OCI-LY1 (cell line): ENCODE measurements at regions not wholly inside any gene's neighbourhood (a gene's known extent, or its start where the extent isn't known, plus 50 kb on each side); places are given as distances from the start of the nearest gene placed in this dataset.

ENCODE experiments used
- H2AFZ ChIP-seq: fragments of 200-600 bp; sonication (generic), shearing (Covaris generic); 2 replicates; pipeline ENCODE4 v1.6.0; 2014; ENCODE audit warnings: antibody characterized with exemption, mild to moderate bottlenecking, low read length
- H3F3A ChIP-seq: fragments of 200-600 bp; sonication (generic), shearing (Covaris generic); 2 replicates; pipeline ENCODE4 v1.6.0; 2014; ENCODE audit warnings: mild to moderate bottlenecking, antibody characterized with exemption, low read length, moderate library complexity; ENCODE audit not compliant: insufficient read depth
- H3K27ac ChIP-seq: fragments of 200-600 bp; sonication (generic); 2 replicates; pipeline ENCODE4 v1.5.1; 2014; ENCODE audit warnings: low read length, mixed run types, mild to moderate bottlenecking, low read depth; ENCODE audit not compliant: poor library complexity, severe bottlenecking
- H3K27me3 ChIP-seq: fragments of 200-600 bp; sonication (generic); 2 replicates; pipeline ENCODE4 v1.6.0; 2014; ENCODE audit warnings: antibody characterized with exemption, mild to moderate bottlenecking, low read length, moderate library complexity; ENCODE audit not compliant: insufficient read depth
- H3K36me3 ChIP-seq: fragments of 200-600 bp; sonication (generic); 2 replicates; pipeline ENCODE4 v1.6.1; 2014; ENCODE audit warnings: mild to moderate bottlenecking, antibody characterized with exemption, low read length, moderate library complexity, mixed read lengths; ENCODE audit not compliant: insufficient read depth
- H3K4me1 ChIP-seq: fragments of 200-600 bp; sonication (generic); 2 replicates; pipeline ENCODE4 v1.5.1; 2014; ENCODE audit warnings: mild to moderate bottlenecking, low read length, moderate library complexity; ENCODE audit not compliant: insufficient read depth, severe bottlenecking
- H3K4me2 ChIP-seq: fragments of 200-600 bp; sonication (generic), shearing (Covaris generic); 2 replicates; pipeline ENCODE4 v1.6.1; 2014; ENCODE audit warnings: low read length
- H3K4me3 ChIP-seq: fragments of 200-600 bp; sonication (generic); 2 replicates; pipeline ENCODE4 v1.5.1; 2014; ENCODE audit warnings: low read length, low read depth, mild to moderate bottlenecking, mixed read lengths; ENCODE audit not compliant: poor library complexity, severe bottlenecking
- H3K79me2 ChIP-seq: fragments of 200-600 bp; shearing (Covaris generic); 2 replicates; pipeline ENCODE4 v1.6.1; 2016; ENCODE audit warnings: mixed run types, low read length, mixed read lengths; ENCODE audit not compliant: insufficient read depth
- H3K9ac ChIP-seq: fragments of 200-600 bp; sonication (generic), shearing (Covaris generic); 2 replicates; pipeline ENCODE4 v1.6.1; 2014; ENCODE audit warnings: mild to moderate bottlenecking, low read length, mixed read lengths
- H3K9me2 ChIP-seq: fragments of 200-600 bp; sonication (generic), shearing (Covaris generic); 2 replicates; pipeline ENCODE4 v1.6.1; 2014; ENCODE audit warnings: low read depth, mild to moderate bottlenecking, low read length, mixed read lengths
- H3K9me3 ChIP-seq: fragments of 200-600 bp; shearing (Covaris generic); 2 replicates; pipeline ENCODE4 v1.6.1; 2014; ENCODE audit warnings: low read length, mixed read lengths
- H4K20me1 ChIP-seq: fragments of 200-600 bp; sonication (generic), shearing (Covaris generic); 2 replicates; pipeline ENCODE4 v1.6.0; 2016; ENCODE audit warnings: mild to moderate bottlenecking, low read length; ENCODE audit not compliant: insufficient read depth
- CTCF ChIP-seq: fragments of 200-600 bp; sonication (generic), shearing (Covaris generic); IDR thresholded peaks from 2 replicates; pipeline ENCODE4 v1.5.1; 2017; ENCODE audit warnings: mild to moderate bottlenecking, antibody characterized with exemption, low read length, moderate library complexity, mixed read lengths
- EZH2 ChIP-seq: fragments of 200-600 bp; sonication (generic), shearing (Covaris generic); IDR thresholded peaks from 2 replicates; pipeline ENCODE4 v1.8.0; 2017; ENCODE audit warnings: borderline replicate concordance, mixed run types, mild to moderate bottlenecking, antibody characterized with exemption, low read length, moderate library complexity, mixed read lengths

- no peak overlapping the region for H3K4me2 ChIP-seq
- no peak overlapping the region for H3K27ac ChIP-seq
- H3K9ac ChIP-seq: no peak overlapping the region
- no peaks in the 10 kb centered on the region for H3K9me3 ChIP-seq
- no peaks in the 10 kb centered on the region for H3K36me3 ChIP-seq
- no peaks in the 10 kb centered on the region for H3F3A ChIP-seq
- H3K27me3 ChIP-seq: no peaks in the 10 kb centered on the region
- H2AFZ ChIP-seq: no peak overlapping the region
- no peaks in the 10 kb centered on the region for H4K20me1 ChIP-seq
- H3K79me2 ChIP-seq: no peaks in the 10 kb centered on the region
- H3K4me1 ChIP-seq: no peaks in the 10 kb centered on the region
- no peak overlapping the region for H3K4me3 ChIP-seq
- no peaks in the 10 kb centered on the region for H3K9me2 ChIP-seq
- TF ChIP-seq CTCF (no peak), EZH2 (no peak)
Observed at GRCh38 chr7:25801214-25801613, 350.8 kb upstream of the NFE2L3 start.

- Histone ChIP-seq H3K4me3 (no peak overlapping the region), H3K36me3 (no peaks in the 10 kb centered on the region), H3K9me3 (no peaks in the 10 kb centered on the region), H3K4me1 (no peaks in the 10 kb centered on the region), H4K20me1 (no peaks in the 10 kb centered on the region), H3K9me2 (no peaks in the 10 kb centered on the region), H3K79me2 (no peaks in the 10 kb centered on the region), H3K9ac (no peak overlapping the region), H3K27ac (no peak overlapping the region), H3K4me2 (no peak overlapping the region), H2AFZ (no peak overlapping the region), H3F3A (no peaks in the 10 kb centered on the region), H3K27me3 (no peaks in the 10 kb centered on the region)
- TF ChIP-seq EZH2 (no peak), CTCF (no peak)
Observed at GRCh38 chr7:25802057-25802456, 349.9 kb upstream of the NFE2L3 start.

GRCh38 chr7:25802473-25802872 is 349.5 kb upstream of the NFE2L3 start:
- Histone ChIP-seq H3K27me3 (no peaks in the 10 kb centered on the region), H3K27ac (no peak overlapping the region), H3K4me3 (no peak overlapping the region)

More at GRCh38 chr7:25802473-25802872, 349.5 kb upstream of the NFE2L3 start:
- Histone ChIP-seq H3K9me2 (no peaks in the 10 kb centered on the region), H3K9ac (no peak overlapping the region), H3K36me3 (no peaks in the 10 kb centered on the region), H3F3A (no peaks in the 10 kb centered on the region), H3K4me2 (no peak overlapping the region), H2AFZ (no peak overlapping the region), H3K79me2 (no peaks in the 10 kb centered on the region), H3K4me1 (no peaks in the 10 kb centered on the region), H3K9me3 (no peaks in the 10 kb centered on the region), H4K20me1 (no peaks in the 10 kb centered on the region)
- TF ChIP-seq CTCF (no peak), EZH2 (no peak)
